ENCODE measurements at regions not wholly inside any gene's neighbourhood (a gene's known extent, or its start where the extent isn't known, plus 50 kb on each side); places are given as distances from the start of the nearest gene placed in this dataset.

DNA sequence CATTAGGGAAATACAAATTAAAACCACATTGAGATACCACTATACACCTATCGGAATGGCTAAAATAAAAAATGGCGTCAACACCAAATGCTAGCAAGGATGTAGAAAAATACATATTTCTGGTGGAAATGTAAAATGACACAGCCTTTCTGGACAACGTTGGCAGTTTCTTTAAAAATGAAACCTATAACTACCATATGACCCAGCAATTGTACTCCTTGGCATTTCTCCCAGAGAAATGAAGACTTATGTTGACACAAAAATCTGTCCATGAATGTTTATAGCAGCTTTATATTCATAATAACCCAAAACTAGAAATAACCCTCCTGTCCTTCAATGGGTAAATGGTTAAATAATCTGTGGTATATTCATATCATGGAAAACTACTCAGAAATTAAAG, 188.7 kb upstream of the RAD23B start:
- DNase-seq (ENCODE audit: low read depth, low spot score), result no peak
- POLR2A ChIA-PET, result no interaction called here
- no peak overlapping the region for H3K4me3 ChIP-seq (ENCODE audit: low read depth, low read length)
- TF ChIP-seq, protein P1, sequence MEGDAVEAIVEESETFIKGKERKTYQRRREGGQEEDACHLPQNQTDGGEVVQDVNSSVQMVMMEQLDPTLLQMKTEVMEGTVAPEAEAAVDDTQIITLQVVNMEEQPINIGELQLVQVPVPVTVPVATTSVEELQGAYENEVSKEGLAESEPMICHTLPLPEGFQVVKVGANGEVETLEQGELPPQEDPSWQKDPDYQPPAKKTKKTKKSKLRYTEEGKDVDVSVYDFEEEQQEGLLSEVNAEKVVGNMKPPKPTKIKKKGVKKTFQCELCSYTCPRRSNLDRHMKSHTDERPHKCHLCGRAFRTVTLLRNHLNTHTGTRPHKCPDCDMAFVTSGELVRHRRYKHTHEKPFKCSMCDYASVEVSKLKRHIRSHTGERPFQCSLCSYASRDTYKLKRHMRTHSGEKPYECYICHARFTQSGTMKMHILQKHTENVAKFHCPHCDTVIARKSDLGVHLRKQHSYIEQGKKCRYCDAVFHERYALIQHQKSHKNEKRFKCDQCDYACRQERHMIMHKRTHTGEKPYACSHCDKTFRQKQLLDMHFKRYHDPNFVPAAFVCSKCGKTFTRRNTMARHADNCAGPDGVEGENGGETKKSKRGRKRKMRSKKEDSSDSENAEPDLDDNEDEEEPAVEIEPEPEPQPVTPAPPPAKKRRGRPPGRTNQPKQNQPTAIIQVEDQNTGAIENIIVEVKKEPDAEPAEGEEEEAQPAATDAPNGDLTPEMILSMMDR (IDR thresholded peaks at IDR 0.05; ENCODE audit: insufficient read depth, low read length, missing control alignments), result no peak
- CTCF ChIA-PET, result interaction anchor here (0.8 kb wide), 1 partner anchor 510 kb away, joined by 3 read pairs; no protein-coding TSS in a partner anchor

DNA sequence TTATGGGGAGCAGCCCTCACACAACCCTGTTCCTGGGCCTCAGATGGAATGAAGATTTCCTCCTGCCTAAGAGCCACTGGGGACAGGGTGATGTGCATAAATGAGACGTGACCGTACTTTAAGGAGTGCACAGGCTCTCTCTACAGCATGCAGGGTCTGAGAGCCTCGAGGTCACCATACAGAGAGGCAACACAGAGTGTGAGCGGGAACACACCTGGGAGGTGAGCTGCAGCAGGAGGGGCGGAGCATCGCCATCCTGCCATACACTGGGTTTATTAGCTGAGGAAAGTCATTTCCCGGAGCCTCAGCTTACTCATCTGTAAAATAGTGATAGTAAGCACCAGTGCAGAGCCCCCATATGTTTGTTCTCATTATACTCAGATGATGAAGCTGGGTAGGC, 182.5 kb upstream of the RAD23B start:
- no peak overlapping the region for H3K4me3 ChIP-seq (ENCODE audit: low read depth, low read length)
- POLR2A ChIA-PET, result no interaction called here
- no peak for DNase-seq (ENCODE audit: low read depth, low spot score)
- TF ChIP-seq, protein P1 (IDR thresholded peaks at IDR 0.05; ENCODE audit: insufficient read depth, low read length, missing control alignments), result no peak
- CTCF ChIA-PET, result no interaction called here

DNA sequence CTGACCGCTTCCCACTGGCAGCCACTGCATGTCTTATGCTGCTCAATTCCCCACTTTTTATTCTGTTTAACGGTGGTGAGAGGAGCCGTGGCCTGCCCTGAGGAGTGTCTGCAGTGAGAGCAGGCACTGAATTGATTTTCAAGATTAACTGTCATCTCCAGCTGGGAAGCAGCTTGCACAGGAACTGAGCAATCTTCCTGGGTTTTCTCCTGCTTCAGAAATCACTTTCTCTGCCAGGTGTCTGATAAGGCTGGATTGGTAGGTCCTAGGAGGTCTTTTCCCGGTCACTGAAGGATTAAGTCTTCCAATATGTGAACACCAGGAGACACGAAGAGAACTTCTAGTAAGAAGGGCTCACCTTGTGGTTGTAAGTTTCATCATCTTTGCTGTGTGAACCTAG, 181.1 kb upstream of the RAD23B start:
- CTCF ChIA-PET, result no interaction called here
- no peak overlapping the region for H3K4me3 ChIP-seq (ENCODE audit: low read depth, low read length)
- TF ChIP-seq, protein P1 (IDR thresholded peaks at IDR 0.05; ENCODE audit: insufficient read depth, low read length, missing control alignments), result no peak
- POLR2A ChIA-PET, result no interaction called here
- DNase-seq (ENCODE audit: low read depth, low spot score), result no peak

DNA sequence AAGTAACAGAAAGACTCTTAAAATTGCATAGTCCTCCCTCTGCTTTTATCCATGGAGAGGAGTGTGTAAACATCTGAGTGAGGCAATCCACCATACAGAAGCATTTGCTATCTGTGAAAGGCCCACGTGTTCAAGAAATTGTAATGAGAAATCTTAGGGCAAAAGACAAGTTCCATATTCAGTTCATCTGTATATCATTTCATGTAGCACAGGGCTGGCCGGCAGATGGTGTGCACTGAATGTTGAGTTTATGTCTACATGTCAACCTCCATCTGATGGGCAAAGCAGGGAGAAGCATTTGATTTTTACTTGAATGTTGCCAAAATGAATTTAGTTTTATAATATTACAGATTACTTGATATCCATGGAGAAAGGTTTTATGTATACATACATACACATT, 179.5 kb upstream of the RAD23B start:
- POLR2A ChIA-PET, result no interaction called here
- TF ChIP-seq, protein P1 (IDR thresholded peaks at IDR 0.05; ENCODE audit: insufficient read depth, low read length, missing control alignments), result no peak

DNA sequence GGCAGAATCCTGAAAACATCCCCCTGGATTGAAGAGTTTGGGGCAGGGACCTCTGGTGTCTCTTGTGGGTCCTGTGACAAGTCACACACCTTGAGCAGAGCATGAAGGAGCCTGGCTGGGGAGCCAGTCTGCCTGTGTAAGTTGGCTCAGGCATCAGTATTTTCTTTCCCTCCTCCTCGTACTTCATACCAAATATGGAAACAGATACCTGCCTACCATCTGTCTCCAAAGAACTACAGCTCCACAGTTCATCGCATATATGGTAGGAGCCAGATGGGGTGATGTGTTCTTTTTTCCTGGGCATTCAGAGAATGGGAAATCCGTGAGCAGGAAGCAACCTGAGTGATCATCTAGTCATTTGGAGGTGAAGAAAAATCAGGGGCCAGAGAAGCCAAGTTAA, 177.3 kb upstream of the RAD23B start:
- TF ChIP-seq, protein P1 (IDR thresholded peaks at IDR 0.05; ENCODE audit: insufficient read depth, low read length, missing control alignments), result no peak
- no peak for DNase-seq (ENCODE audit: low read depth, low spot score)
- H3K4me3 ChIP-seq (ENCODE audit: low read depth, low read length), result no peak overlapping the region
- ChIA-PET CTCF (no interaction called here), POLR2A (no interaction called here)

More for the DNA sequence above, 179.5 kb upstream of the RAD23B start:
- DNase-seq (ENCODE audit: low read depth, low spot score), result no peak
- CTCF ChIA-PET, result no interaction called here
- H3K4me3 ChIP-seq (ENCODE audit: low read depth, low read length), result no peak overlapping the region

DNA sequence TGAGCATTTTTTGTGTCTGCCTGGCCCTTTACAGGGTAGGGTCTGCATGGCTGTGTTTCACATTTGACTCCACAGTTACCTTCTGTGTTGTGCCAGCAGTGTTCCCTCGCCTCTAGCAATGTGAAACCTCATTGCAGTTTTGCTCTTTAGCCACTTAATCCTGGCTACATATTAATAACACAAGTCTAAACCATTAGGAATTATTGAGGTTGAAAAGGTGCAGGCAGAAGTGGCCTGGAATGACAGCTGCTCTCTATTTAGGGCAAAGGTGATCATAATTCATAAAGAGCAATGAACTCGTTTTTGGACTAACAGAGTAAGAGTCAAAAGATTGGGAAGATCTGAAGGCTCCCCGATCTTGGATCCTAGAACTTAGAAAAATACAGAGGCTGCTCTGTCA, 176.7 kb upstream of the RAD23B start:
- TF ChIP-seq, protein P1 (IDR thresholded peaks at IDR 0.05; ENCODE audit: insufficient read depth, low read length, missing control alignments), result no peak
- no peak overlapping the region for H3K4me3 ChIP-seq (ENCODE audit: low read depth, low read length)
- POLR2A ChIA-PET, result no interaction called here
- DNase-seq (ENCODE audit: low read depth, low spot score), result no peak
- CTCF ChIA-PET, result no interaction called here
